ENCODE measurements at regions not wholly inside any gene's neighbourhood (a gene's known extent, or its start where the extent isn't known, plus 50 kb on each side); places are given as distances from the start of the nearest gene placed in this dataset.

- no peak for DNase-seq
- no peak for TF ChIP-seq CTCF (IDR thresholded peaks at IDR 0.05)
- intact Hi-C loops (cut with DNase I) = no loop called here
- Histone ChIP-seq H3K9me3 (no peaks in the 10 kb centered on the region), H3K9ac (ENCODE audit: low read depth in 2 of 2, low read length in 2 of 2) (no peak overlapping the region), H3K27me3 (no peaks in the 10 kb centered on the region), H3K4me3 (no peak overlapping the region), H3K27ac (no peak overlapping the region), H3K36me3 (no peaks in the 10 kb centered on the region), H3K4me1 (no peaks in the 10 kb centered on the region)
Measured at GRCh38 chr9:1702701-1703100, 312.4 kb upstream of the SMARCA2 start.

- no peaks in the 10 kb centered on the region for H3K27me3 ChIP-seq
- no peak overlapping the region for H3K9ac ChIP-seq (ENCODE audit: low read depth in 2 of 2, low read length in 2 of 2)
- TF ChIP-seq CTCF (IDR thresholded peaks at IDR 0.05) = no peak
- H3K36me3 ChIP-seq = no peaks in the 10 kb centered on the region
- no peak overlapping the region for H3K27ac ChIP-seq
- H3K9me3 ChIP-seq = no peaks in the 10 kb centered on the region
- H3K4me3 ChIP-seq = no peak overlapping the region
- no peaks in the 10 kb centered on the region for H3K4me1 ChIP-seq
- no peak for DNase-seq
- intact Hi-C loops (cut with DNase I) = no loop called here
Measured at GRCh38 chr9:1707291-1707690, 307.9 kb upstream of the SMARCA2 start.

- Histone ChIP-seq H3K27ac (no peak overlapping the region), H3K4me3 (no peak overlapping the region), H3K27me3 (no peaks in the 10 kb centered on the region), H3K4me1 (no peaks in the 10 kb centered on the region), H3K36me3 (no peaks in the 10 kb centered on the region), H3K9me3 (no peaks in the 10 kb centered on the region), H3K9ac (ENCODE audit: low read depth in 2 of 2, low read length in 2 of 2) (no peak overlapping the region)
- no peak for TF ChIP-seq CTCF (IDR thresholded peaks at IDR 0.05)
- intact Hi-C loops (cut with DNase I) = no loop called here
- DNase-seq = no peak
Measured at GRCh38 chr9:1708219-1708618, 306.9 kb upstream of the SMARCA2 start.

DNA sequence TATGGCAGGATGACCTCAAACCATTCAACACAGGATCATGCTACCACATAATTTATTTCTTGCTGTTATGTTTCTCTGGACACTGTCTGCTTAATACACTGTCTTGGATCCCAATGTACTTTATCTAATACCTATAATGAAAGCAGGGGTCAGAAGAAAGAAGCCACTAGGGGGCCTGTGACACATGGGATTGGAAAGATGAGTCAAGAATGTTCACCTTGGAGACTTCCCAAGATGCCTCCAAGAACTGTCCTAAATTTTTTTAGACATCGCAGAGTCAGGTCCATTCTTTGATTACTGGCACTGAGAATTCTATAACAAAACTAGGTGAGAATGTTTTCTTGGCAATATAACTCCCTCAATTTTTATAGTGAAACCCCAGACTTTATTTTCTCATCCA lies 305.8 kb upstream of the SMARCA2 start:
- H3K27ac ChIP-seq = no peak overlapping the region
- no peaks in the 10 kb centered on the region for H3K9me3 ChIP-seq
- no peaks in the 10 kb centered on the region for H3K27me3 ChIP-seq
- intact Hi-C loops (cut with DNase I) = no loop called here
- TF ChIP-seq CTCF (IDR thresholded peaks at IDR 0.05) = no peak
- H3K36me3 ChIP-seq = no peaks in the 10 kb centered on the region
- H3K4me3 ChIP-seq = no peak overlapping the region
- no peak overlapping the region for H3K9ac ChIP-seq (ENCODE audit: low read depth in 2 of 2, low read length in 2 of 2)
- DNase-seq = no peak
- no peaks in the 10 kb centered on the region for H3K4me1 ChIP-seq

- Histone ChIP-seq H3K9me3 (no peaks in the 10 kb centered on the region), H3K36me3 (no peaks in the 10 kb centered on the region), H3K27me3 (no peaks in the 10 kb centered on the region), H3K27ac (no peak overlapping the region), H3K4me3 (no peak overlapping the region), H3K9ac (ENCODE audit: low read depth in 2 of 2, low read length in 2 of 2) (no peak overlapping the region), H3K4me1 (no peaks in the 10 kb centered on the region)
- no peak for TF ChIP-seq CTCF (IDR thresholded peaks at IDR 0.05)
- DNase-seq = no peak
- intact Hi-C loops (cut with DNase I) = no loop called here
Measured at GRCh38 chr9:1712861-1713450, 302.2 kb upstream of the SMARCA2 start.

All from colonic mucosa (tissue), 4 donors.